ENCODE measurements at regions not wholly inside any gene's neighbourhood (a gene's known extent, or its start where the extent isn't known, plus 50 kb on each side); places are given as distances from the start of the nearest gene placed in this dataset.

DNA sequence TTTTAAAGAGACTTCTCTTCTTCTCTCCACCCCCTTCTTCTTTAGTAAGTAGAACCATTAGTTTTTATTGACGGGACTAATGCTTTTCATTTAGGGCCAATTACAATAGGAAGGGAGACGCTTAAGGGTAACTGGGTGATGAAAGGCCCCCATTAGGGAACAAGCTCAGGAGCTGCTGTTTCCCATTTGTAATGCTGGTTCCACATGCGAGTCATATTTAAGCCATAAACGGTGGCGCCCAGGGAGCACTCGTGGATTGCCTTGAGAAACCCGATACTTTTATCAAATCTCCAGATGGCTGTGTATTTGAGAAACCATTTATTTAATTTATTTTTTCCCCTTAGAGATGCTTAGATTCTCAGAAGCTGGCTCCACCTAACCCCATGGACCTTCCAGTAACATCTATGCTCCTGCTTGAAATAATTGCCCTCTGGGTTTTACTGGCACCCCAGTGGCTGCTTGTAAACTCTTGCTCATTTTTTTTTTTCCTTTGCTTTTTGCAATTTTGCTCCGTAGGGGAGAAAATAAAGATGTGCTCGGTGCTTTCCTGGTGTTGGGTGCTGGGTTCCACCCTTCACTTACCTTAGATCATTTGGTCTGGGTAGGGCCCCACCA lies 124.2 kb upstream of the MSX1 start:
- no peak for FAIRE-seq

DNA sequence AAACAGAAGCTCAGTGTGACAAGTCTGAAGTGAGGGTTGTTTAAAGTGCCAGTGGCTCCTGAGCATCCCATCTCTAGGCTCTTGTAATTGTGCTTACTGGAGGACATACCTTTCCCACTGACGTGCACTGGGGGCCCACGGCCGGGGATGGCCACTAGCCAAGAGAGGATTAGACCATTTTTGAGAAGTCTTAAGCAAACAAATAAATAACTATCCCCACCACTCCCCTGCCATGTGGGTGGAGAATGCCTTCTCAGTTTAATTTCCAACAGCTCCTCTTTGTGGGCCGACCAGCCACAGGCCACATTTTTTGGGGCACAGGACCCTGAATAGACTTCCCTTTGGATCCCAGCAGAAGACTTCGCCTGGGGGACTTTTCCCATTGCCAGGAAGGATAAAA lies 125.0 kb upstream of the MSX1 start:
- FAIRE-seq: no peak

DNA sequence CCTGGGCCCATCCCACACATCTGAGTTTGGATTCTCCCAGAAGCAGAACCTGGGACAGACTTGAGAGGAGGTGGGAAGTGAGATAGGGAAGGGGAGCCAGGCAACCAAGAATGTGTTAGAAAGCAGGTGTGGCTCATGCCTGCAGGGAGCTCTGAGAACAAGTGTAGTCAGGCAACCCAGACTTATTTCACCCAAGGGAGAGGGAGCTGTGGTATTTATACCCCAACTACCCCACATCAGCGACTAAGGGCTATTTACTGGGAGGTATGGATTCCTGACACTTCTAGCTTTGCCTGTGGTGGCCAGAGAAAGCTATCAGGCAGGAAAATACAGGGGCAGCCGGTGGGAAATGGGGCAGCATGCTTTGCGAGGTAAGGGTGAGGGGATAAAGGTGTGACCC lies 125.8 kb upstream of the MSX1 start:
- FAIRE-seq: no peak

DNA sequence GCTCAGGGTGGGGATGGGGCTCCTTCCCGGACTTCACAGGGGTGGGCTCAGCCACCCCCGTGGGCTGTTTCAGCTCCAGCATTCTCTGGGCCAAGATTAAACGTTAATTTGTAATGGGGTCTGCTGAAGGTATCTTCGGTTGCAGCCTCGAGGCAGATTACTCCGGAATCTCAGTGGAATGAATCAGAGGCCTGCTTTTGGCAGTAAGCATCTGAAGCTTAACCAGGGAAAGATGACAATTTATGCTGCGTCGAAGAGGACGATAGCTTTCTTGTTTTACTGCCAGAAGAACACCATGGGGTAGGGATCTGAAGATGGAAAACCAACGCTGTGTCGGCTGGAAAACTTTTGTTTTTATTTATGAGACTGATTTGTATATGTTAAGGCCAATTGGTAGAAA lies 129.2 kb upstream of the MSX1 start:
- no peak for FAIRE-seq

DNA sequence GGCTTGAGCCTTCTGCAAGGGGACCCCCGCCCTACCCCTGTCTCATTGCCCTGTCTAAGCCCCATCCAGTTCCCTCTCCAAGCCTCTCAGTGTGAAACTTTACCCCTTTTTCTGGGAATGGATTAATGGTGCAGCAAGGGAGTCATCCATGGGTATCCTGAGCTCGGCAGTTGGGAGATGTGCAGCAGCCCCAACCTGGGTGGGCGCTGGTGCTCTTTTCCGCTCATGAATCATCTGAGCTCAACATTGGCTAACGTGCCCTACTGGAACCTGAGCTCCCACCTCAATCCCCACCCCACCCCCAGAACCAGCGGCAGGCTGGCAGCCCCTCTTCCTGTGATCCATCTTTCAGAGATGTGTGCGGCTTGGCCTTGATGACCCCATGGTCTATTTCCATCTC lies 130.3 kb upstream of the MSX1 start:
- FAIRE-seq: no peak

DNA sequence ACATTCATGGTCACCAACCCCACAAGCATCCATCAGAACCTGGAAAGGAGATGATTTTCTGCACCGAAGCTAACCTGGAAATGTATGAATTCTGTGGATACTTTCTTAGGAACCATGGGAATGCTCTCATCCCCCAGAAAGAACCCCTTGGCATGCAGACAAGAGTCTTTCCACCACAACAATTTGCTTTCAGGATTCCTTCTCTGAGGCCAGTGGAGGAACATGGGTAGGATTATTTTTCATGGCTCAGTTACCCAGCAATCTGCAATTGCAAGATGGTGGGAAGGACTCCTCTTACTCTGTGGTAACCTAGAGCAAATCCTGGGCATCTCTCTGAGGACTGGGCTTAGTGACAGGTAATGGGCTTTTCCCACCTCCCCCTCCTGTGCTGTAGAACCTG lies 131.9 kb upstream of the MSX1 start:
- no peak for FAIRE-seq

DNA sequence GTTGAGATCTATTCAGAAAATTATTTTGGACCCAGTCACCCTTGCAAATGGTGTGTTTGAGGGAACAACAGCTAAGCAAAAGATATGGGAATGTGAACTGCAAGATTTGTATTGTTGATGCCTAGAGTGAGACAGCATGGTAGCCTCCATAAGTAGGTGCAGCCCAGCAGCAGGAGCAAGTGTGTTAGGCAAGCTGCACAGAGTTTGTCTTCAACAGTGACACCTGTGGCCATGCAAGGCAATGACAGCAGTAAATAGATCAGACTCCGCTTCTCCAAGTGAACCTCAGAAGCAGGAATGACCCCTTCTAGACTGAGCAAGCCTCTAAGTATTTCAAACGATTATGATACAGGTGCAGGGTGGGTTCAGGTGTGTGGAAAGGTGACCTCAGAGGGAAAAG lies 133.4 kb upstream of the MSX1 start:
- no peak for FAIRE-seq

DNA sequence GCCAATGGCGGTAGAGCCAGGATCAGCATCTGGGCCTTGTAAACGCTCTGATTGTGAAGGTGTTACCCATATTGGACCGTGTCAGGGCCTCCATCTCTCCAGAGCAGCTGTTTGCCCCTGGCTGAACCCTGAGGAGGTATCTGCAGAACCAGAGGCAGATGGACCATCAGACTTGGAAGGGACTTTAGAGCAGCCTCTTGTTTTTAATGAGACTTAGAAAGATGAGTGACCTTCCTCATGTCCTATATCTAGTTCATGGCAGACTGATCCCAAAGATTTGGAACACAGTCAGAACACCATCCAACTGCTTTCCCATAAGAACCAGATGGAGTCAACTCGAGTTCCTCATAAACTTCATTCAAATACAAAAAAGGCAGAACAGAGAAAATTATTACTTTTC lies 135.1 kb upstream of the MSX1 start:
- no peak for FAIRE-seq

DNA sequence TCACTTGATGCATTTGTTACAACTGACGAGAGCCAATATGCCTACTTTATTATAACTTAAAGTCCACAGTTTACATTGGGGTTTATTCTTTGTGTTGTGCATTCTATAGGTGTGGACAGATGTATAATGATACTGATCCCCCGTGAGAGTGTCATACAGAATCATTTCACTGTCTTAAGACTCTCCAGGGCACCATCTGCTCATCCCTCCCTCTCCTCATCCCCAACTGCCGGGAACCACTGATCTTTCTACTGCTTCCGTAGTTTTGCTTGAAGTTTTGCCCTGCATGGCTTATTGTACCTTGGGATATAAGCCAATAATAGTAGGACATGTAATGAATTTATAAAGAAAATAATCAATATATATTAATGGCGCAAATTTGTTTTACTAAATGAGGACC lies 137.8 kb upstream of the MSX1 start:
- no peak for FAIRE-seq

DNA sequence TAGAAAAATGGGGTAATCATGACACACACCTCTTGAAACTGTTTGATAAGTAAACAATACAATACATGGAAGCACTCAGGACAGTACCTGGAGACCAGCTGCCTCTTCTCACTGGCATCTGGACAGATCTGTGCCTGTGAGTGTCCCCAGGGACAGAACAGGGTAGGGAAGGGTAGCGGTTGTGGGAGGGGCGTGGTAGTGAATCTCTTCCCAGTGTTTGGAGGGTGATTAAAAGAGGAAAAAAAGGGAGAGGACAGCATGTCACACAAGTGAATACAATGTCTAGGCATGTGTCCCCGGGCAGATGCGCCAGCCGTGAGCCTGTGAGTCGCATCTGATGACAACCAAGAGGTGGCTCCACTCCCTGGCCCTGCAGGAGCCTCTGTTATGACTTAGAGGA lies 138.8 kb upstream of the MSX1 start:
- no peak for FAIRE-seq

DNA sequence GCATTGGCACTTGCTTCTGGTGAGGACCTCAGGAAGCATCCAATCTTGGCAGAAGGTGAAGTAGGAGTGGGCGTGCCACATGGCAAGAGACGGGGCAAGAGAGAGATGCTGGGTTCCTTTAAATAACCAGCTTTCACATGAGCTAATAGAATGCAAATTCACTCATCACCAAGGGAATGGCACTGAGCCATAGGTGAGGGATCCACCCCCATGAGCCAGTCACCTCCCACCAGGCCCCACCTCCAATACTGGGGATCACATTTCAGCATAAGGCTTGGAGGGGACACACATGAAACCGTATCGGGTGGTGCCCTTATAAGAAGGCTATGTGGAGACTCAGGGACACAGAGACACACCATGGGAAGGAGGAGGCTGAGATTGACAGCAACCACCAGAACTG lies 140.0 kb upstream of the MSX1 start:
- no peak for FAIRE-seq

DNA sequence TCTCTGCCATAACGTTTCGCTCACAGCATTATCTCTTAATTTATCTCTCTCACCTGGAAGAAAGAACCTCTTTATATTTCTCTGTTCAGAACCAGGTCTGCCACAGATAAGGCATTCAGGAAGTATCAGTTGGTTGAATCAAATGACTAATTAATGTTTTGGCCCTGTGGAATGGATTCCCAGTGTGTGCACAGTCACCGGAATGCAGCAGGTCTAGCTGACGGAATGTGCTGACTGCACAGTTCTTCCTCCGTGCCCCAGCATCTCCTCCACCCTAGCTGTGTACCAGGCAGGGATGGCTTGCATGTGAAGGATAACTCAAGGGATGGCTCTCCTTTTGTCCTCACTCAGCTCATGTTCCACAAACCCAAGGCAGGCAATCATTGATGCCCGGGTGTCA lies 141.8 kb upstream of the MSX1 start:
- no peak for FAIRE-seq

DNA sequence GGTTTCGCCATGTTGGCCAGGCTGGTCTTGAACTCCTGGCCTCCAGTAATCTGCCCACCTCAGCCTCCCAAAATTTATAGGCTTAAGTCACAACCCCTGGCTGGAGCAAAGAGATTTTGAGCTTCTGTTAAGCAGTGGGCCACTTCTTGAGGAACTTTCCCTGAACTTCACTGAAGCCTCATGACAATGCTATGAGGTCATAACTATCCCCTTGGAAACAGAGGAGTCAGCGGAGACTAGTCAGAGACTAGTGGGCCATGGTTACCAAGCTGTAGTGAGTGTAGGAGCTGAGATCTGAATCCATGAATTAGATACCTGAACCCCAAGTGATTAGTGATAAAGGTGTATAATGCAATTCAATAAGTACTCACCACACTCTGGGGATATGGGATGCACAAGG lies 145.1 kb upstream of the MSX1 start:
- FAIRE-seq: no peak

DNA sequence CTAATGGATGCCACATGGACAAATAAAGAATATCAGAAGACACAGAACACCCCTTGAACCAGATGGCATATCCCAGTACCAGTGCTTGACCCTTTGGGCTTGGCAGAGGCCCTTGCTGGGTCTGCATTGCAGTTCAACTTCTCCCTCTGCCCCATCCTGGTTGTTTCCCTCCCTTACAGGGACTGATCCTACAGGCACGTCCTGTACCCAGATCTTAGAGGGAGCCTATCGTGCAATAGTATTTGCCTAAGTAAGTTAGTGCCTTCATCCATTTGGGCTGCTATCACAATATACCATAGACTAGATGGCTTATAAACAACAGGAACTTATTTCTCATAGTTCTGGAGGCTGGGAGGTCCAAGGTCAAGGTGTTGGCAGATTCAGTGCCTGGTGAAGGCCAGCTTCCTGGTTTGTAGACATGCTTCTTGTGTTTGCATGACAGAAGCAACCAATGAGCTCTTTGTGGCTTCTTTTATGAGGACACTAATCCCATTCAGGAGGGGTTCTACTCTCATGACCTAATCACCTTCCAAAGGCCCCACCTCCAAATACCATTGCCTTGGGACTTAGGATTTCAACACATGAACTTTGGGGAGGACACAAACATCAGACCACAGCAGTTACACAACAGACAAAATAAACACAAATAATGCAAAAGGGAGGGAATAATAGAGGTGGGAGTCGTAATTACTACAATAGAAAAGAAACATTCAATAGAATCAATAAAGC lies 146.5 kb upstream of the MSX1 start:
- FAIRE-seq: no peak

DNA sequence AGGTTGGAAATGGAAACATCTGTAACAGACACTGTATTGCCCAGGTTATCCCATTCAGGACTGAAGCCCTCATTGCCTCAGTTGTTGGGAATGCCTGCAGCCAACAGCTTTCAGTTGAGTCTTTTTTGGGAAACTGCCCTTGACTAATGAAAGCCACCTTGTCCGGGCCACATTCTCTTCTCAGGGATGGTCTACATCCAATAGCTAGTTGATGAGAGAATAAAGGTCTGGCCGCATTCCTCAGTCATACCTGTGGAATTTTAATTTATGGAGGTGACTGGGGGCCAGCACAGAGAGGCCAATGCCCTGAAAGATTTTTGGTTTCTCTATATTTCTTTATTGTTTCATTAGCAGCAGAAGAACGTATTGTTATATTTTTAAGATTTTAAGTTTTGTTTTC lies 147.6 kb upstream of the MSX1 start:
- FAIRE-seq: no peak

DNA sequence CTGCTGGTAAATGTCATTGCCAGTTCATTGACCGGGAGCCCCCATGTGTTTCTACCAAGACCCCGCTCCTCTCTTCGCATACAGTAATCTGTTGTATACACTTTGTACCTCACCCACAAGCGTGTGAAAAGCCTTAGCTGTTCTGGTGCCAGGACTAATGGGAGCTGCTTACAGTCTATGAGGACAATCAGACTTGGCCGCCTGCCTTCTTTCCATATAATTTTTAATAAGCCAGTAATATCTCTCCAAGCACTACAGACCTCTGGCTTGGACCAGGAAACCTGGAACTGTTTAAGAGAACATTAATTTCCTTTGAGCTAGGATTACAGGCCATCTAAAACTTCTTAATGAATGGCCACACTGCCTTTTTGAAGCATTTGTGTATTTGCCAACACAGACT lies 149.7 kb upstream of the MSX1 start:
- no peak for FAIRE-seq

DNA sequence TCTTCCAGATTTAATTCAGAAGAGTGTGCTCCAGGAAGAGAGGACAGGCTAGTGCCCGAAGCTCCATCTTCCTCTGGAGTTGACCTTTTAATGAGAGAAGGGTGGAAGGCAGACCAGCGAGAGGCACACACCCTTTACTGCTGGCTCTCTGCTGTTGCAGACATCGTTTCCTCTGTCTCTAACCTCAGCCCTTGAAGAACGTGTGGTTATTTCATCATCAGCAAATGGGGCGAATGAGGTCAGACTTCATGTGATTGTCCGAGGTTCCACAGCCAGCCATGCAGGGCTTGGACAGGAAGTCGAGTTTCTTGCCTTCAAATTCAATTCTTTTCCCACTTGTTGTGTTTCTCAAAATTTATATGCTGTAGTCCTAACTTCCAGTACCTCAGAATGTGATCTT lies 155.2 kb upstream of the MSX1 start:
- FAIRE-seq: no peak

DNA sequence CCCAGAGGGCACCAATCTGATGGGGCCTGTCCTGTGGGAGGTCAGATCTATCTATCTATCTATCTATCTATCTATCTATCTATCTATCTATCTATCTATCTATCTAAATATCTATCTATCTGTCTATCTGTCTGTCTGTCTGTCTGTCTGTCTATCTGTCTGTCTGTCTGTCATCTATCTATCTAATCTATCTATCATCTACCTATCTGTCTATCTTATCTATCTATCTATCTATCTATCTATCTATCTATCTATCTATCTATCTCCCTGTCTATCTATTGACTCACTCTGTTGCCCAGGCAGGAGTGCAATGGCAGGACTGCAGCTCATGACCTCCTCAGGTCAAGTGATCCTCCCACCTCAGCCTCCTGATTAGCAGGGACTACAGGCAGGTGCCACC lies 155.7 kb upstream of the STX18 start:
- no peak for FAIRE-seq

DNA sequence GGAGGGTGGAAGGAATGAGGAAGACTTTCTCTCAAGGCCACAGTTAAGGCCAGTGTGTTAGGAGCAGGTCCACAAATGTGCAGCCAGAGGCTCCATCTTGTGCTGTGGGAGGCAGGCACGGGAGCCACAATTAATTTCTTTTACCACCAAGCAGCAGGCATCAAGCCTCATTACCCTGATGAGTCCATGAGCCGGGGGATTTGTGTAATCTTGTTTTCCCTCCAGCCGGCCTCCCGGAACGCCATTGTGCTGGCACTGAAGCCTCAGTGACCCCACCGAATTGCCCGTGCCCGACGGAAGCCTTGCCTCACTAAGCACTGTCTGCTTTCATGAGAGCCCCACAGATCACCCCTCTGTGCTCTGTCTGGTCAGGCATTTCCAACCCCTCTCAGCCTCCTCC lies 154.7 kb upstream of the STX18 start:
- FAIRE-seq: no peak

DNA sequence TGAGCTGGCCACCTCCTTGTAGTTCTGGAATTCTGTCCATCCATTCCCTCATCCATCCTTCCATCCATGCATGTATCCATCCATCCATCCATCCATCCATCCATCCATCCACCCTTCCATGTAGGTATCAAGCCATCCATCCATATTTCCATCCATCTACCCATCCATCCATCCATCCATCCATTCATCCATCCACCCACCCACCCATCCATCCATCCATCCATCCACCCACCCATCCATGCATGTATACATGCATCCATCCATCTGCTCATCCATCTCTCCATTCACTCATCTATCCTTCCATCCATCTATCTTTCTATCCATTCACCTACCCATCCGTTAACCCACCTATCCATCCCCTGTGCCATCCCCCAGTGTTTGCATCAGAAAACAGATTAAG lies 153.6 kb upstream of the STX18 start:
- FAIRE-seq: no peak

DNA sequence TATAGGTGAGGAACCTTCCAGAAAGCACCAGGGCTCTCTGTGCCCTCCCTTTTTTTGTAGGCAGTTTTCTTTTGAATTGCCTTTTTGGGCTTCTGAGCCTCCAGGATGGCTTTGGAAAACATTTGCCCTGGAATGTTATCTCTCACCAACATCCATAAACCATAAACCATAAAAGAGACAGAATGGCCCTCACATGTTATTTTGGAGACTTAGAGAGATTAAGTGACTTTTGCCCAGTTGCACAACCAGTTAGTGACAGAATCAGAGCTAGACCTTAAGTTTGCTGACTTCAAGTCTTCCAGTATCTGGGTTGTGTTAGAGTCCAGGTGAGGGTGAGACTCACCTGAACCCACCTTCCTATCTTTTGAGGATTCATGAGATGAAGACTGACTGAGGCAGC lies 153.0 kb upstream of the STX18 start:
- no peak for FAIRE-seq

DNA sequence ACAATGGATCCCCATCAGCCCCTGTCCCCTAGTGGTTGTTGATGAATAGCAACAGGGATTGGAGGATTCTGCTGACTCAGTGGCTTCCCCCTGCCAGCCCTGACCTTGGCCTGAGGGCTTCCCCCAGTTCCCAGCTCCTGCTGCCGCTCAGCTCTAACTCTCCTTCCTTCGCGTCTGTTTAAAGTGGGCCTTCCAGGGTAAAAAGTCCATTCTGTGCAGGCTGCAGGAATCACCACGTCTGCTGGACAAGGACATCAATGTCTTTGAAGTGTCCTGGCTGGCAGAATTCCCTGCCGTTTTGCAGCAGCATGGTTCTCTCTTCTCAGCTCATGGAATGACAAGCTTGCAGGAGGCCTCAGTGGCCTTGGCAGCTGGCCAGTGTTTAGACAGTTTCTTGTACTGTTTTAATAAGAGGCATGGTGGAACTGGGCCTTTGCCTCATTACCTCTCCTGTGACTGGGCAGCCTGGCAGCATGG lies 152.5 kb upstream of the STX18 start:
- no peak for FAIRE-seq

DNA sequence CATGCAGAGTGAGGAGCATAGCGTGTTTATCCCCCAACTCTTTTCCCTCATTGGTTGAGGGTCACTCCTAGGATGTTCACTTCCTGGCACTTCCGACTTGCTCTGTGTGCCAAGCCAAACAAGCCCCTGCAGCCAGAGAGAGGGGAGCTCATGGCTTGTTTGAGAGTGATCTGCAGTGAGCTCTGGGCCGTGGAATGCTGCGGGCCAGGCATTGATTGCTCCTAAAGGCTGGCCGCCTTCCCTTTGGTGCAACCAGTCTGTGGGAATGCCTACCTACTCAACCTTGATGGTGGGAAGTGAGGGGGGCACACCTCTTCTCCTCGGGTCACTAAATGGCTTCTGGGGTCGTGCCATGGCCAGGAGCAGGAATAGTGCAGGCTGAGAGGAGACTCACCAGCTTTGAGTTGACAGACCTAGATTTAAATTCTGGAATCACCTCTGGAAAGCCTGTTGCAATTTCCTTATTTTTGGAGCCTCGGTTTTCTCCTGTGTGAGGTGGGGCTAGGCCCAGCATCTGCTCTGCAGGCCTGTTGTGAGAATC lies 152.0 kb upstream of the STX18 start:
- FAIRE-seq: no peak

DNA sequence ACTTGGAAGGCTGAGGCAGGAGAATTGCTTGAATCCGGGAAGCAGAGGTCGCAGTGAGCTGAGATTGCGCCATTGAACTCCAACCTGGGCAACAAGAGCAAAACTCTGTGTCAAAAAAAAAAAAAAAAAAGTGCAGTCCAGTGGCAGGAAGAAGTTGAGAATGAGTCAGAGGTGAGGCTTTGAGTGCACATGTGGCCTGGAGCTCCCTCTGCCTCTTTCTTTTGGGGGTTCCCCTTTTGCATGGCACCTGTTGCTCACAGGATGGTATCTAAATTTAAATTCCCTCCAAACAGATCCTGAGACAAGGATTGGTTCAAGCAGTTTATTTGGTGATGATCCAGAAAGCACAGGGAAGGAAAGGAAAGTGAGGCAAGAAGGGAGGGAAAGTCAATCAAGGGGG lies 151.4 kb upstream of the STX18 start:
- FAIRE-seq: no peak

DNA sequence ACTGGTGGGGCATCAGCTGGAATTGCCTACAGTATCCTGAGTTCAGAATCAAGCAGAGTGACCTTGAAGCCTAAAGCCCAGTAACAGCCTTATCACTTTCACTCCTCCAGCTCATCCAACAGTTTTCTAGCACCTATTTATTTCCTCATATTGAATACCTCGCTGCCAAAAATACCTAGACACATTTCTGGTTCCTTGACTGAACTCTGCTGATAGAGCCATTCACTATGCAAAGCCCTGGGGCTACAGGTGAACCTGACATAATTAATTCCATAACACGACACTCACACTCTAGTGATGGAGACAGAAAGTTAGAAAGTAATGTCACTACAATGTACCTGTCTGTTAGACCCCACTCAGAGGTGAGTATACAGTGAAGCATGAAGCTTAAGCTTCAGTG lies 149.0 kb upstream of the STX18 start:
- FAIRE-seq: no peak
